Esophagus muscularis mucosa (tissue), 4 donors: ENCODE measurements at regions not wholly inside any gene's neighbourhood (a gene's known extent, or its start where the extent isn't known, plus 50 kb on each side); places are given as distances from the start of the nearest gene placed in this dataset.

ENCODE experiments used
- CTCF ChIP-seq, 3 experiments: fragments of 200-600 bp in 2 of 3; fragments of 450-650 bp in 1 of 3; sonication (generic) in 2 of 3; IDR thresholded peaks; one replicate each; pipeline ENCODE4 v1.5.1; 2017 to 2019; ENCODE audit warnings: antibody characterized with exemption in 3 of 3, mild to moderate bottlenecking in 2 of 3, moderate library complexity in 1 of 3
- EP300 ChIP-seq: sonication (generic); formaldehyde crosslinking; IDR thresholded peaks from one replicate; pipeline ENCODE4 v1.6.1; 2017; ENCODE audit warnings: antibody characterized with exemption
- POLR2A ChIP-seq: fragments of 450-650 bp; IDR thresholded peaks from one replicate; pipeline ENCODE4 v1.6.1; 2017; ENCODE audit warnings: antibody characterized with exemption, moderate library complexity, mild to moderate bottlenecking, low read depth
- POLR2AphosphoS5 ChIP-seq, 2 donors: sonication (generic); formaldehyde crosslinking; IDR thresholded peaks; one replicate each; pipeline ENCODE4 v1.6.1; 2017; ENCODE audit warnings: antibody characterized with exemption in 2 of 2

- no peak for TF ChIP-seq CTCF (IDR thresholded peaks at IDR 0.05)
- no peak for TF ChIP-seq POLR2A
- TF ChIP-seq POLR2AphosphoS5 (IDR thresholded peaks at IDR 0.05): no peak
- no peak for TF ChIP-seq EP300
Observed at GRCh38 chr1:206411321-206411720, 59.0 kb upstream of the IKBKE start.
